ENCODE measurements at regions not wholly inside any gene's neighbourhood (a gene's known extent, or its start where the extent isn't known, plus 50 kb on each side); places are given as distances from the start of the nearest gene placed in this dataset.
A peak's percentile ranks its signal among the peaks of the same experiment; 100 is the strongest.

DNA sequence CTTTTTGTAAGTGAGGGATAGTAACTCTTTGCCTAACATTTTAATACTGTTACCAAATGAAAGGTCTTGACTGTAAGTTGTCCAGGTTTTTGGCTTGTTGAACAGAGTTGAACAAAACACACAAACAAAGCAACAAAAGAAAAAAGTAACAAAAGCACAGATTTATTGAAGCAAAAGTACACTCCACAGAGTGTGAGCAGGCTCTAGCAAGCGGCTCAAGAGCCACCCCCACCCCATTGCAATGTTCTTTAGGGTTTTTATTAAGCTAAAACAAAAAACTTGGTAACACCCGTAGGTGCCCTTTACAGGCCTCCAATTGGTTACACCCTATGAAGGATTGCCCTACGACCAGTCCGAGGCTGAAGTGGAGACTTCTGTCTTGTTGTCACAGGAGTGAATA is 197.4 kb upstream of the MAP3K1 start:
- DNase-seq, result no peak

GRCh38 chr5:56616454-56617160 is 198.7 kb upstream of the MAP3K1 start:
- DNase-seq, result no peak

DNA sequence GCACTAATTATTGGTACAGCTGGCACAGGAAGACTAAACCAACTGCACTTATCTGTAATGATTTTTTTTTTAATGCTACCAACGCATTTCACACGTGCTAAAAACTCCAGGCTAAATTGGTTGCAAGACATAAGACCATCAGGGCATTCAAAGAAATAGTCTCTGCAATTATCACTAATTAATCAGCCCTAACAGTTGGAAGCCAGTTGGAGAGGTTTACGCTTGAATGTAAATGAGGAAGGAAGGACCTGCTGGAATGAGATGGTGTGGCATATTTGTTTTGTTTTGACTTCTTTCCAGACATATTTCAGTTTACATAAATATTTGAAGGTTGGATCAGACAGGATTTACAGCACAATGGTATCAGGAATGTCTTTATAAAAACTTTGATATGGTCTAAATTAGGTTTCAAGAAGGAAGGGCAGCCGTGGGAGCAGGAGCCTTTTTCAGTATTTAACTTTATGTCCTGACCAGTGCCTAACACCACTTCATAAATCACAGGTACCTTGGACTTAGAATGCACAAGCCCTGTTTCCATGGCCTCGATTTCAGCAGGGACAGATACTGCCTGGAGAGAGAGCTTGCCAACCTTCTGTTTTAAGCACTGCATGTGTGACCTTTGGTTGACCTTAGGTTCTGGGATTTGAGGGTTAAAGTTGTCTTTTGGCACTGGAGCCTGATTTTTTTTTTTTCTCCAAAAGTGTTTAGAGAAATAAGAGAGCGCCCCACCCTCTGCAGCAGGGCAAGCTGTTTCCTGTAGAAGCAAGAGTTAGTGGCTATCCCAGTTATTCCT is 199.8 kb upstream of the MAP3K1 start:
- DNase-seq, result no peak

DNA sequence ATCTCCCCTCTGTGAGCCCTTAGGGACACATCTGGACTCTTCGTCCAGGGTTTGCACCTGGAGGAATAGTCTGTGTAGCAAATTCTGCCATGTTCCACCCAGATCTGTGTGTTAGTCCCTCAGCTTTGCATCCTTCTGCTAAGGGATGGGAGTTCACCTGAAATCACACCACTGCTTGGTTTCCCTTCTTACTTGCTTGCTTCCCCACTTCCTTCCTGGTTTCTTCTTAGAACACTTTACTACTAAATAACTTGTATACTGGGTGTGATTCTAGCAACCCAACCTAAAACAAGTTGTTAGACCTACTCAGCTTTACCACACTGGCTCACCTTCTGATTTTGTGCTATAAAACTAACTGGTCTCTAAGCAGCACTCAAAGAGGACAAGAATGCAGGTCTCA is 202.6 kb upstream of the MAP3K1 start:
- DNase-seq, result no peak

DNA sequence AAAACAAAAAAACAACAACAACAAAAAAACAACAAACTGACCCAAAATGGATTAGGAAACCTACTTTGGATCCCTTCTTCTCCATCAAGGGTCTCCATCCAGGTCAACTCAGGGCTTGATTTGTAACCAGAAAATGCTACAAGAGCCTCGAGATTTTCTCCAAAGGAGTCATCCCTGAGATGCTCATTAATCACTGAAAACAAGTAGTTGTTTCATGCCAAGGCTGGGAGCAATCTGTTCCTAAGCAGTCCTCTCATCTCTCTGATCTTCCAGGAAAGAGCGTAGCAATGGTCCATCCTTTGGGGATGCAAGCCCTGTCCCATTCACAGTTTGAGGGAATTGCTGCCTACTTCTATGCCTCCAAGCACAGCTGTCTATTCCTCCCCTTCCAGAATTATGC is 203.0 kb upstream of the MAP3K1 start:
- no peak for DNase-seq

GRCh38 chr5:56610093-56610698 is 205.2 kb upstream of the MAP3K1 start:
- no peak for DNase-seq

DNA sequence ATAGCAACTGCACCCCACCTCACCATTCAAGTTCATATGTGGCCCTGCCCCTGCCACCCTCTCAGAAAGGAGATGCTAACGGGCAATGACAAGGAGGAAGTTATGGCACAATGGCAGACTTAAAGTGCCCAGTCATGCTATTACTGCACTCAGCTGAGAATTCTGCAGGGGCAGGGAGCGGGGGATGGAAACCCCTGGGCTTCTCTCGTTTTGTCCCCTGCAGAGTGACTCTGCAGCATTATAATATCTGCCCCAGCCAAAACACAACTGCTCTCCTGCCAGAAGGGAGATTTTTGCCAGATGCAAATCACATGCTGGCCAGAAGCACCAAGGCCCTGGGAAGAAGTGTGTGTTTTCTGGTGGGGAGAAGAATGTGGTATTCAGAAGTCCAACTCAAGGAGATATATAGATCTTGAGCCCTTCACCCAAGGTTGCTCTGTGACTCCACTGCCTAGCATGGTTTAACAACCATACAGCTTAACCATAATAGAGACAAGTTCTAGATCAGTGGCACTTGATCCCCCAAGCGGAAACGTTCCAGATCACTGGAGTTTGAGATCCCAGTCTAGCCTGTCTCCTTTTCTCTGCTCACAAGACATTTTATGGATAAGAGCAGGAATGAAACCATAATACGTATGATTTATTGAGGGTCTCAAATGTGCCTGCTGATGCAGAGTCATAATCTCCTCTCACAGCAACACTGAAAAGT is 207.0 kb upstream of the MAP3K1 start:
- DNase-seq, result no peak

DNA sequence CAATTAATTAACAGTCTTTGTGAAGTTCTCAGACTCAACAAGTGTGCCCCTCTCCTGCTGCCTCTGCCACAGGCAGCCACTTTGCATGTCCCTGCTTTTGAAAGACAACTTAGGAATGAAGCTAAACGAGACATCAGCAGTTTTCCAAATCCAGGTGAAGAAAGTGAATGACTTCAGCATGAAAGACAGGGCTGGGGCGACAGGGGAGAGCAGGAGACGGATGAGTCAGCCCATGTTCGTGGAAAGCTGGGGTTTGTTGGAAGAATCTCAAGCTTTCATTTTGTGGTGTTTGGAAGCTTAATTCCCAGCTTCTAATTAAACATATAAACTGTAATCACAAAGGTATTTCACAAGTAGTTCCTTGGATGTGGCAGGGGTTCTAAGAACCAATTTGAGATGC is 207.8 kb upstream of the MAP3K1 start:
- DNase-seq, result no peak

DNA sequence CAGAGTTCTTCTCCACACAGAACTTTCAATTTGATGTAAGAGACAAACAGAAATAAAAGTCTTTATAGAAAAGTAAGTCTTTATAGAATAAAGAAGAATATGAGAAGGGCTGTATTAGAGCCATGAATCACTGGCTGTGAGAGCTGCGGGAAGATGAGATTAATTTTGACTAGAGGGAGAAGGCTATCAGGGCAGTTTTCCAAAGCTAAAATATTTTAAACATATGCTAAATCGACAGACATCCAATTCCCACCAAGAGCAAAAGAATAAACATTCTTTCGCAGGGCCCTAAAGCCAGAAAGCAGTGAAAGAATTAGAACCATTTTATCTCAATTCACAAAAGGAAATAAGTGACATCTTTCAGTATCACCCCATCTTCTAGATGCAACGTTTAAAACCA is 208.3 kb upstream of the MAP3K1 start:
- DNase-seq, result no peak

DNA sequence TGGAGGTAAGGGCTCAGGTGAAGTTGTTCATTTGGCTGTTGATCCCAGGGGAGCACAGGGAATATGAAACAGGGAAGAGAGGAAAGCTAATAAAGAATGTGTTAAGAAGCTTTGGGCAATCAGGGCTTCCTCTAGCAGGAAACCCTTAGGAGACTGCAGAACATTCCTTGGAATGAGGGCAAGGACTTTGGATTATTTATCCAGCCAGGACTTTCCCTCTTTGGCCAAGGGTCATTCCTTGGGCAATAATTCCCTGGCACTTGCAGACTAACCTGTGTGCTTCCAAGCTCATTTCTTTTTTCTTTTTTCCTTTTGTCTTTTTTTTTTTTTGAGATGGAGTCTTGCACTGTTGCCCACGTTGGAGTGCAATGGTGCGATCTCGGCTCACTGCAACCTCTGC is 209.2 kb upstream of the MAP3K1 start:
- DNase-seq, result no peak

- no peak for DNase-seq
Observed at GRCh38 chr5:56605231-56605630, 210.1 kb upstream of the MAP3K1 start.

GRCh38 chr5:56601641-56602071 is 213.7 kb upstream of the MAP3K1 start:
- DNase-seq, result no peak

GRCh38 chr5:56598941-56599340 is 216.4 kb upstream of the MAP3K1 start:
- no peak for DNase-seq

DNA sequence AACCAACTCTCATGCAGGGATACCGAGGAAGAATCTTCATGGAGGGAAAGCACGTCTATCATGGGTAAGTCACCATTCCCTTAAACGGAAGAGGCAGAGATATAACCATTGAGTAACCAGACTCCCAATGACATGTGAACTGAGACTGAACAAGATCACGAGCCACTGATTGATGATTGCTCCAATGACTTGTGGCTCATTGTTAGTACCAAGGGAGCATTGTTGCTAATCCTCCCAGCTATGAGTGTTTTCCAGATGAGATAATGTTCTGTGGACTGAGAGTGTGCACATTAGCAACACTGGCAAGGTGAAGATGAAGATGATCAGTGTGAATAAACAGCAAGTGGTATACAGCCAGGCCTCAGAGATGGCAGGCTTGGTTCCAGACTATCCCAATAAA is 219.2 kb upstream of the MAP3K1 start:
- no peak for DNase-seq

DNA sequence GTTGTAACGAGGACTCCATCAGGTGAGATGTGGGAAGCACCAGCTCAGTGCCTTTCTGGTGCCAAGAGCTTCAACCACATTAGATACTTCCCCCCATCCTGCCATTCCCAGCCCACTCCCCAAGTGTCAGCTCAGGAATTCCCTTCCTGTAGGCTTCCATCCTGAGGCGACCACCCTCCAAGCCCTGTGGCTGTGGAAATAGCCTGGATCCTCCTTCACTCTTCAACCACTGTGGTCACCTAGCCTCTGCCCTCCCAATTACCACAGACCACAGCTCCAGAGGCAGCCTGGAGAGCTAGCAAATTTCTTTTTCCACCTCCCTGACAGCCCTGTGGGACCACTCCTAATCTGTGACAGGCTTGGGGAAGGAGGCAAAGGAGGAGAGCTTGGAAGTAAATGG is 219.8 kb upstream of the MAP3K1 start:
- DNase-seq, result peak; percentile 52

- DNase-seq, result no peak
Observed at GRCh38 chr5:56594792-56595191, 220.6 kb upstream of the MAP3K1 start.

GRCh38 chr5:56591081-56591480 is 224.3 kb upstream of the MAP3K1 start:
- no peak for DNase-seq

DNA sequence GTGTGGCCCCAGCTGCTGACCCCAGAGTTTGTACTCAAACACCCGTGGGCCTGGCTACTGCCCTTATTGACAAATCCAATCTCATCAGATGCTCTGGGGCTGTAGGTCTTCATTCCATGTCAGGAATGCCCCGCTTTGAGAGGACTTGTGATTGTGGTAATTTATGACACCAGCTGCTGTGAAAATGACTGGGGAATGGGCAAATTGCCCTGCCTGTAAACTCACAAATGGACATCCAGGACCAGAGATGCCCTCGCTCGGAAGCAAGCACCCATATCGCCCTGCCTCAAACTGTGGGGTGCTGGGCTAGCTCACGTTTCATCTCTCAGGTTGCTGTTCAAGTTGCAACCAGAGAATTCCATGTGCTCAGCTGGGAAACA is 225.9 kb upstream of the MAP3K1 start:
- no peak for DNase-seq

GRCh38 chr5:56588636-56589480 is 226.5 kb upstream of the MAP3K1 start:
- peak; percentile 81 for DNase-seq

GRCh38 chr5:56588131-56588487 is 227.2 kb upstream of the MAP3K1 start:
- no peak for DNase-seq

DNA sequence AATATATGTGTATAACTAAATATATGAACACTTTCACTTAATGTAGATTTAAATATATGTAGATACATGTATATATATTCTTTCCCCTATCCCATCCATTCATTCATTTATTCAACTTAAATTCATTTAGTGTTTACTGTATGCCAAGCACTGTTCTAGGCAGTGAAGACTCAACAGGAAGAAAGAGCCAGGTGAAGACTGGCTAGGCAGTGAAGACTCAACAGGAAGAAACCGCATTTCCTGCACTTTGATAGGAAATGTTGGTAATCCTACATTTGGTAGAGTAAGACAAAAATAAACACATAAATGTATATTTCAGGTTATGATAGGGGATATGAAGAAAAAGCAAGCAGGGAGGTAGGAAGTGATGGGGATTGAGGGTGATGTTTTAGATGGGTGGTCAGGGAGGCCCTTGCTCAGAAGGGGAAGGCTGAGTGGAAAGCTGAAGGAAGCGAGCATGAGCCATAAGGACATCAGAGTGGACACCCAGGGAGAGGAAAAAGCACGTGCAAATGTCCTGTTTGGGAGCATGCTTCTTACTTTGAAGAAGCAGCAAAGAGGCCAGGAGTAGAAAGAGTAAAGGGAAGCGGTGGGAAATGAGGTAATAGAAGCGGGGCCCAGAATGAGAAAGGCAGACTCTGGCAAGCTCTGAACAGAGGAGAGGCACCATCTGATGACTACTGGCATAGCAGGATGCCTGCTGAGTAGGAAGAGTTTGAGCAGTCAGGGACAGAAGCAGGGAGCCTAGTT is 227.8 kb upstream of the MAP3K1 start:
- no peak for DNase-seq

Data from left hindlimb (tissue), 1 donor.